CD14-positive monocyte (primary cell): ENCODE measurements at regions not wholly inside any gene's neighbourhood (a gene's known extent, or its start where the extent isn't known, plus 50 kb on each side); places are given as distances from the start of the nearest gene placed in this dataset.

Experiments
- DNase-seq, 3 donors: peaks; one replicate each; pipeline ENCODE4 v3.0.0-alpha.2; 2011 to 2022
- H2AFZ ChIP-seq: 2 replicates; pipeline ENCODE4 v1.6.0; 2012; ENCODE audit warnings: mild to moderate bottlenecking, low read depth, low read length, inconsistent platforms; ENCODE audit not compliant: insufficient read depth, poor library complexity, severe bottlenecking
- H3K27ac ChIP-seq, 2 donors: 1 replicate in 1 of 2; 2 replicates in 1 of 2; pipeline ENCODE4 v1.5.1; 2012 to 2013; ENCODE audit warnings: low read length in 2 of 2, control low read depth in 1 of 2, inconsistent platforms in 1 of 2, low read depth in 1 of 2, mild to moderate bottlenecking in 1 of 2
- H3K27me3 ChIP-seq, 2 donors: one replicate each; pipeline versions ENCODE4 v1.6.0 to v1.6.1; 2011 to 2013; ENCODE audit warnings: low read length in 2 of 2; ENCODE audit not compliant: control insufficient read depth in 2 of 2, insufficient read depth in 2 of 2
- H3K36me3 ChIP-seq, 2 donors: replicated peaks in 1 of 2; 1 replicate in 1 of 2; 2 replicates in 1 of 2; pipeline versions ENCODE4 v1.5.1 to v1.6.1; 2012 to 2013; ENCODE audit warnings: low read length in 2 of 2, control low read depth in 1 of 2, inconsistent platforms in 1 of 2, mild to moderate bottlenecking in 1 of 2; ENCODE audit not compliant: insufficient read depth in 2 of 2, control insufficient read depth in 1 of 2
- H3K4me1 ChIP-seq, 2 donors: 1 replicate in 1 of 2; 2 replicates in 1 of 2; pipeline versions ENCODE4 v1.5.1 to v1.6.1; 2012 to 2013; ENCODE audit warnings: low read length in 2 of 2, control low read depth in 1 of 2, inconsistent platforms in 1 of 2, mild to moderate bottlenecking in 1 of 2, moderate library complexity in 1 of 2; ENCODE audit not compliant: insufficient read depth in 2 of 2, control insufficient read depth in 1 of 2
- H3K4me2 ChIP-seq: replicated peaks from 2 replicates; pipeline ENCODE3; 2012; ENCODE audit warnings: low read length, moderate library complexity, mild to moderate bottlenecking; ENCODE audit not compliant: poor library complexity, severe bottlenecking; ENCODE audit errors: extremely low read depth
- H3K4me3 ChIP-seq, 3 experiments: fragments of 200-600 bp in 1 of 3; sonication (generic) in 1 of 3; replicated peaks in 1 of 3; 1 replicate in 2 of 3; 2 replicates in 1 of 3; pipeline ENCODE4 v1.5.1; 2011 to 2013; ENCODE audit warnings: low read length in 3 of 3, mild to moderate bottlenecking in 3 of 3, control low read depth in 2 of 3, low read depth in 2 of 3, inconsistent platforms in 1 of 3, moderate library complexity in 1 of 3
- H3K79me2 ChIP-seq: 2 replicates; pipeline ENCODE4 v1.6.0; 2012; ENCODE audit warnings: mild to moderate bottlenecking, control low read depth, inconsistent platforms, low read length, moderate library complexity; ENCODE audit not compliant: insufficient read depth
- H3K9ac ChIP-seq: 2 replicates; pipeline ENCODE4 v1.6.0; 2017; ENCODE audit warnings: low read length, mild to moderate bottlenecking; ENCODE audit not compliant: insufficient read depth, poor library complexity, severe bottlenecking
- H3K9me3 ChIP-seq, 2 donors: replicated peaks in 1 of 2; 1 replicate in 1 of 2; 2 replicates in 1 of 2; pipeline versions ENCODE4 v1.5.1 to v1.6.1; 2012 to 2013; ENCODE audit warnings: low read length in 2 of 2, control low read depth in 1 of 2; ENCODE audit not compliant: control insufficient read depth in 1 of 2, insufficient read depth in 1 of 2
- H4K20me1 ChIP-seq: 2 replicates; pipeline ENCODE4 v1.6.0; 2012; ENCODE audit warnings: mild to moderate bottlenecking, low read length, control low read depth, moderate library complexity; ENCODE audit not compliant: insufficient read depth
- H3K27ac Mint-ChIP-seq, 7 donors: one replicate each; pipeline ENCODE4 v1.8.0; 2020; ENCODE audit warnings: mild to moderate bottlenecking in 7 of 7, mixed read lengths in 7 of 7, moderate library complexity in 6 of 7, inconsistent platforms in 2 of 7
- H3K27me3 Mint-ChIP-seq, 3 donors: one replicate each; pipeline ENCODE4 v1.8.0; 2021 to 2022; ENCODE audit warnings: low read depth in 3 of 3, mild to moderate bottlenecking in 3 of 3, mixed read lengths in 3 of 3, moderate library complexity in 3 of 3, inconsistent platforms in 1 of 3
- H3K36me3 Mint-ChIP-seq, 2 donors: one replicate each; pipeline ENCODE4 v1.8.0; 2020; ENCODE audit warnings: mixed read lengths in 2 of 2, inconsistent platforms in 1 of 2, mild to moderate bottlenecking in 1 of 2
- H3K4me1 Mint-ChIP-seq: one replicate; pipeline ENCODE4 v1.8.0; 2020; ENCODE audit warnings: mild to moderate bottlenecking, mixed read lengths
- H3K4me3 Mint-ChIP-seq, 2 donors: one replicate each; pipeline ENCODE4 v1.8.0; 2020; ENCODE audit warnings: mild to moderate bottlenecking in 2 of 2, mixed read lengths in 2 of 2, moderate library complexity in 1 of 2
- H3K9me3 Mint-ChIP-seq, 7 donors: one replicate each; pipeline ENCODE4 v1.8.0; 2020 to 2022; ENCODE audit warnings: mixed read lengths in 7 of 7, mild to moderate bottlenecking in 6 of 7, moderate library complexity in 6 of 7, inconsistent platforms in 2 of 7
- WGBS: methylation state at CpG from one replicate; pipeline ENCODE4 v1.1.5; 2013; ENCODE audit warnings: missing lambda C conversion rate; ENCODE audit not compliant: insufficient coverage; 5-methylcytosine and 5-hydroxymethylcytosine counted together
- intact Hi-C, 2 donors: fragments of 100-400 bp; cut with micrococcal nuclease; formaldehyde crosslinking; loops; one replicate each; pipeline versions ENCODE4 v1.15.0 to v1.15.1; 2023
- TF ChIP-seq, protein P1 (sequence below): fragments of 200-600 bp; IDR thresholded peaks from one replicate; pipeline ENCODE4 v1.8.0; 2022; ENCODE audit warnings: antibody characterized with exemption, mild to moderate bottlenecking

DNA sequence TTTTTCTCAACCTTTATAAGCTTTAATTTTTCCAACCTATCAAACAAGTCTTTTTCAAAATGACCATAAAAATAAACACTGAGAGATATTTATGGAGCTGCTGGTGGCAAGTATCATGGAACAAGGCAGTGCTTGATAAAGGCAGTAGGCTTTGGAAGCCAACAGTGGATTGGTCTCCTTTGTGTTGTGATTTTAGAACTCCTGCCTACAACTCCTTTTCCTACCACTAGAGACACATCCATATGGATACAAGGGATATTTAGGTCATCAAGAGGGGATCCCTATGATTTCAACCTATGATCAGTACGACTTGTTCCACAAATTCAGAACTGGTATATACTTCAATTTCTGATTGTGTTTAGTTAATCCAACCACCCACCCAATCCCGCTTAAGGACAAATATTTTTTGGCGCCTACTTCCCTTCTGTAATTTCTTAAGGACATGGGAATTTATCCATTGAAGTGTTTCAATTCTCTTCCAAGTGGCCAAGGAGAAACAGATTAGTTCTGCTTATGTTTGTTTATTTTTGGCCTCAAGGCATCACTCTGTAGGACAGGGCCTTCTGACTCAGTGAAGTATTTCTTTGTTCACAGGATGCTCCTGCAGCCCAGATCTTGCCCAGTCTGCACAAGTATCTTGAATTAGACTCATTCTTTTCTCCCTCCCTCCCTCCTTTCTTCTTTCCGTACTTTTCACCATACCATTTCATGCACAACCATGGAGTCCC lies 2119.6 kb upstream of the PIK3C3 start:
- H3K4me1 Mint-ChIP-seq = no peaks in the 10 kb centered on the region
- peaks cover 0 to 6% (median 0%) of the 10 kb centered on the region in 7 donors for H3K9me3 Mint-ChIP-seq
- H2AFZ ChIP-seq = no peak overlapping the region
- TF ChIP-seq, protein P1, sequence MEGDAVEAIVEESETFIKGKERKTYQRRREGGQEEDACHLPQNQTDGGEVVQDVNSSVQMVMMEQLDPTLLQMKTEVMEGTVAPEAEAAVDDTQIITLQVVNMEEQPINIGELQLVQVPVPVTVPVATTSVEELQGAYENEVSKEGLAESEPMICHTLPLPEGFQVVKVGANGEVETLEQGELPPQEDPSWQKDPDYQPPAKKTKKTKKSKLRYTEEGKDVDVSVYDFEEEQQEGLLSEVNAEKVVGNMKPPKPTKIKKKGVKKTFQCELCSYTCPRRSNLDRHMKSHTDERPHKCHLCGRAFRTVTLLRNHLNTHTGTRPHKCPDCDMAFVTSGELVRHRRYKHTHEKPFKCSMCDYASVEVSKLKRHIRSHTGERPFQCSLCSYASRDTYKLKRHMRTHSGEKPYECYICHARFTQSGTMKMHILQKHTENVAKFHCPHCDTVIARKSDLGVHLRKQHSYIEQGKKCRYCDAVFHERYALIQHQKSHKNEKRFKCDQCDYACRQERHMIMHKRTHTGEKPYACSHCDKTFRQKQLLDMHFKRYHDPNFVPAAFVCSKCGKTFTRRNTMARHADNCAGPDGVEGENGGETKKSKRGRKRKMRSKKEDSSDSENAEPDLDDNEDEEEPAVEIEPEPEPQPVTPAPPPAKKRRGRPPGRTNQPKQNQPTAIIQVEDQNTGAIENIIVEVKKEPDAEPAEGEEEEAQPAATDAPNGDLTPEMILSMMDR = no peak
- 86% methylated on average over 1 of the region's 4 CpGs for WGBS
- H3K4me3 ChIP-seq = no peak overlapping the region
- no peaks in the 10 kb centered on the region for H3K79me2 ChIP-seq
- no peak overlapping the region for H3K4me2 ChIP-seq
- H3K4me1 ChIP-seq = no peaks in the 10 kb centered on the region
- no peak overlapping the region for H3K4me3 Mint-ChIP-seq
- no peak overlapping the region for H3K27ac ChIP-seq
- no peaks in the 10 kb centered on the region for H3K9me3 ChIP-seq
- no peak overlapping the region for H3K27ac Mint-ChIP-seq
- intact Hi-C loops = no loop called here
- H4K20me1 ChIP-seq = no peaks in the 10 kb centered on the region
- H3K36me3 ChIP-seq = no peaks in the 10 kb centered on the region
- H3K27me3 ChIP-seq = peaks cover 0 to 3% of the 10 kb centered on the region in 2 donors
- no peak for DNase-seq
- H3K27me3 Mint-ChIP-seq = peaks cover 0 to 6% (median 0%) of the 10 kb centered on the region in 3 donors
- no peaks in the 10 kb centered on the region for H3K36me3 Mint-ChIP-seq
- H3K9ac ChIP-seq = no peak overlapping the region

DNA sequence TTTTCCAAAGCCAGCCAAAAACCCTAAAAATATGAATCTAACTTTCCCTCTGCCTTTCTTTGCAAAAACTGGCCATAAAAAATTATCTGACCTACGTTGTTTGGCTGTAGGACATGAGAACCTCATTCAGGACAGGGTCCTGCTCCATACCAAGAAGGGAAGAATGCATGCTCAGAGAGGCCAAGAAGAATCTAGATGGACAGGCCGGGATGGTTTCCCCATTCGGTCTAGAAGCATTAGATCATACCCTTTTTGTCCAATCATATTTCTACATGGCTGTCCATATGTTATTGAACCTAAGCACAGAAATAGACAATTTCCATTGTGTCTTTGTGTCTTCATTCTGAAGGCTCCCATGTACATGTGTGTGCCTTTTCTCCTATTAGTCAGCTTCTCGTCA lies 2120.4 kb upstream of the PIK3C3 start:
- TF ChIP-seq, protein P1 = no peak
- H3K9ac ChIP-seq = no peak overlapping the region
- no peak overlapping the region for H3K4me2 ChIP-seq
- no peak for DNase-seq
- H4K20me1 ChIP-seq = no peaks in the 10 kb centered on the region
- Mint-ChIP-seq H3K27ac (peak overlapping the region in 1 of 7 donors; percentile 55), H3K27me3 (peaks cover 0 to 3% (median 2%) of the 10 kb centered on the region in 3 donors), H3K4me3 (no peak overlapping the region), H3K36me3 (no peaks in the 10 kb centered on the region), H3K9me3 (peaks cover 0 to 6% (median 0%) of the 10 kb centered on the region in 7 donors), H3K4me1 (no peaks in the 10 kb centered on the region)
- intact Hi-C loops = no loop called here
- no peaks in the 10 kb centered on the region for H3K4me1 ChIP-seq
- no peaks in the 10 kb centered on the region for H3K9me3 ChIP-seq
- H3K79me2 ChIP-seq = no peaks in the 10 kb centered on the region
- no peaks in the 10 kb centered on the region for H3K36me3 ChIP-seq
- H3K4me3 ChIP-seq = no peak overlapping the region
- H3K27me3 ChIP-seq = no peaks in the 10 kb centered on the region
- no peak overlapping the region for H2AFZ ChIP-seq
- no peak overlapping the region for H3K27ac ChIP-seq
- WGBS = 86% methylated on average over 3 of the region's 4 CpGs
